Peyer's patch (tissue), 4 donors: ENCODE measurements at regions not wholly inside any gene's neighbourhood (a gene's known extent, or its start where the extent isn't known, plus 50 kb on each side); places are given as distances from the start of the nearest gene placed in this dataset.

Source experiments
- DNase-seq, 3 donors: peaks; one replicate each; pipeline ENCODE4 v3.0.0-alpha.2; 2017 to 2019
- H3K27ac ChIP-seq, 4 donors: fragments of 200-600 bp; sonication (generic); one replicate each; pipeline ENCODE4 v1.5.1; 2016 to 2019
- H3K27me3 ChIP-seq, 2 donors: fragments of 200-600 bp; sonication (generic); one replicate each; pipeline ENCODE4 v1.5.1; 2019
- H3K36me3 ChIP-seq, 3 donors: fragments of 200-600 bp; sonication (generic); one replicate each; pipeline ENCODE4 v1.5.1; 2016 to 2019
- H3K4me1 ChIP-seq, 4 donors: fragments of 200-600 bp; sonication (generic); one replicate each; pipeline ENCODE4 v1.5.1; 2016 to 2019
- H3K4me3 ChIP-seq, 4 donors: fragments of 200-600 bp; sonication (generic); 1 replicate in 3 of 4; 2 replicates in 1 of 4; pipeline ENCODE4 v1.5.1; 2016 to 2019; ENCODE audit warnings: mild to moderate bottlenecking in 1 of 4
- H3K9me3 ChIP-seq, 4 donors: fragments of 200-600 bp; sonication (generic); one replicate each; pipeline ENCODE4 v1.5.1; 2016 to 2019; ENCODE audit warnings: mild to moderate bottlenecking in 1 of 4
- CTCF ChIP-seq, 6 experiments: fragments of 450-650 bp in 4 of 6; fragments of 200-600 bp in 2 of 6; sonication (generic) in 1 of 6; IDR thresholded peaks; one replicate each; pipeline ENCODE4 v1.5.1; 2017 to 2019; ENCODE audit warnings: antibody characterized with exemption in 6 of 6, mild to moderate bottlenecking in 3 of 6, moderate library complexity in 1 of 6
- POLR2A ChIP-seq, 2 donors: fragments of 450-650 bp; IDR thresholded peaks; one replicate each; pipeline ENCODE4 v1.5.1; 2017; ENCODE audit warnings: antibody characterized with exemption in 2 of 2, mild to moderate bottlenecking in 2 of 2, moderate library complexity in 2 of 2

- TF ChIP-seq POLR2A (IDR thresholded peaks at IDR 0.05) (no peak), CTCF (IDR thresholded peaks at IDR 0.05) (no peak)
- H3K36me3 ChIP-seq, result no peaks in the 10 kb centered on the region
- no peak overlapping the region for H3K27ac ChIP-seq
Observed at GRCh38 chr6:163688739-163689362, 274.3 kb downstream of the QKI start.

GRCh38 chr6:163687075-163687474, 272.6 kb downstream of the QKI start:
- DNase-seq, result no peak
- H3K9me3 ChIP-seq, result no peaks in the 10 kb centered on the region

More at GRCh38 chr6:163688739-163689362, 274.3 kb downstream of the QKI start:
- no peaks in the 10 kb centered on the region for H3K27me3 ChIP-seq
- peaks cover 0 to 4% (median 0%) of the 10 kb centered on the region in 4 donors for H3K4me1 ChIP-seq
- no peaks in the 10 kb centered on the region for H3K9me3 ChIP-seq
- DNase-seq, result no peak
- H3K4me3 ChIP-seq, result no peak overlapping the region

GRCh38 chr6:163686301-163686700, 271.8 kb downstream of the QKI start:
- no peak for DNase-seq
- Histone ChIP-seq H3K36me3 (no peaks in the 10 kb centered on the region), H3K4me3 (no peak overlapping the region), H3K27me3 (no peaks in the 10 kb centered on the region), H3K4me1 (peaks cover 0 to 4% (median 0%) of the 10 kb centered on the region in 4 donors), H3K9me3 (no peaks in the 10 kb centered on the region), H3K27ac (no peak overlapping the region)
- TF ChIP-seq CTCF (IDR thresholded peaks at IDR 0.05), result no peak
- TF ChIP-seq POLR2A (IDR thresholded peaks at IDR 0.05), result no peak

More at GRCh38 chr6:163687075-163687474, 272.6 kb downstream of the QKI start:
- Histone ChIP-seq H3K4me3 (no peak overlapping the region), H3K4me1 (peaks cover 0 to 4% (median 0%) of the 10 kb centered on the region in 4 donors), H3K27ac (no peak overlapping the region), H3K36me3 (no peaks in the 10 kb centered on the region), H3K27me3 (no peaks in the 10 kb centered on the region)
- TF ChIP-seq POLR2A (IDR thresholded peaks at IDR 0.05) (no peak), CTCF (IDR thresholded peaks at IDR 0.05) (no peak)

GRCh38 chr6:163683105-163683622, 268.6 kb downstream of the QKI start:
- Histone ChIP-seq H3K4me1 (peaks cover 0 to 4% (median 0%) of the 10 kb centered on the region in 4 donors), H3K9me3 (no peaks in the 10 kb centered on the region), H3K27ac (no peak overlapping the region), H3K36me3 (no peaks in the 10 kb centered on the region), H3K27me3 (no peaks in the 10 kb centered on the region), H3K4me3 (no peak overlapping the region)
- DNase-seq, result no peak
- no peak for TF ChIP-seq CTCF (IDR thresholded peaks at IDR 0.05)
- TF ChIP-seq POLR2A (IDR thresholded peaks at IDR 0.05), result no peak

GRCh38 chr6:163679753-163680152, 265.2 kb downstream of the QKI start:
- TF ChIP-seq POLR2A (IDR thresholded peaks at IDR 0.05) (no peak), CTCF (IDR thresholded peaks at IDR 0.05) (no peak)
- Histone ChIP-seq H3K27me3 (no peaks in the 10 kb centered on the region), H3K27ac (no peak overlapping the region), H3K4me1 (peaks cover 0 to 4% (median 0%) of the 10 kb centered on the region in 4 donors), H3K4me3 (no peak overlapping the region), H3K36me3 (no peaks in the 10 kb centered on the region), H3K9me3 (no peaks in the 10 kb centered on the region)
- DNase-seq, result no peak
